ENCODE measurements at regions not wholly inside any gene's neighbourhood (a gene's known extent, or its start where the extent isn't known, plus 50 kb on each side); places are given as distances from the start of the nearest gene placed in this dataset.

- H3K4me3 ChIP-seq (ENCODE audit: low read length in 2 of 2), result no peak overlapping the region
- no peaks in the 10 kb centered on the region for H3K27me3 ChIP-seq (ENCODE audit: control insufficient read depth in 2 of 2, insufficient read depth in 1 of 2, low read length in 1 of 2)
- WGBS, result 90% methylated on average over 6 of the region's 6 CpGs
- no peaks in the 10 kb centered on the region for H3K9me3 ChIP-seq (ENCODE audit: control insufficient read depth in 2 of 2, insufficient read depth in 1 of 2, low read length in 1 of 2)
- DNase-seq (ENCODE audit: low read depth in 6 of 9, low spot score in 9 of 9), result no peak
- no peaks in the 10 kb centered on the region for H3K4me1 ChIP-seq (ENCODE audit: control insufficient read depth in 2 of 2, insufficient read depth in 2 of 2, low read length in 2 of 2)
- no peaks in the 10 kb centered on the region for H3K36me3 ChIP-seq (ENCODE audit: control insufficient read depth in 2 of 2, insufficient read depth in 2 of 2, low read length in 1 of 2)
- no peak overlapping the region for H3K27ac ChIP-seq (ENCODE audit: low read depth in 1 of 2, low read length in 1 of 2)
These were observed 251.0 kb upstream of the TCF21 start for GRCh38 chr6:133637874-133638273.

- Histone ChIP-seq H3K4me3 (ENCODE audit: low read length in 2 of 2) (no peak overlapping the region), H3K36me3 (ENCODE audit: control insufficient read depth in 2 of 2, insufficient read depth in 2 of 2, low read length in 1 of 2) (no peaks in the 10 kb centered on the region), H3K9me3 (ENCODE audit: control insufficient read depth in 2 of 2, insufficient read depth in 1 of 2, low read length in 1 of 2) (no peaks in the 10 kb centered on the region), H3K27me3 (ENCODE audit: control insufficient read depth in 2 of 2, insufficient read depth in 1 of 2, low read length in 1 of 2) (no peaks in the 10 kb centered on the region), H3K27ac (ENCODE audit: low read depth in 1 of 2, low read length in 1 of 2) (no peak overlapping the region), H3K4me1 (ENCODE audit: control insufficient read depth in 2 of 2, insufficient read depth in 2 of 2, low read length in 2 of 2) (no peaks in the 10 kb centered on the region)
- WGBS, result 95% methylated on average over 5 of the region's 5 CpGs
- DNase-seq (ENCODE audit: low read depth in 6 of 9, low spot score in 9 of 9), result no peak
These were observed 247.8 kb upstream of the TCF21 start for GRCh38 chr6:133641104-133641503.

- H3K27ac ChIP-seq (ENCODE audit: low read depth in 1 of 2, low read length in 1 of 2), result no peak overlapping the region
- WGBS, result 94% methylated on average over 4 of the region's 4 CpGs
- H3K27me3 ChIP-seq (ENCODE audit: control insufficient read depth in 2 of 2, insufficient read depth in 1 of 2, low read length in 1 of 2), result no peaks in the 10 kb centered on the region
- no peak overlapping the region for H3K4me3 ChIP-seq (ENCODE audit: low read length in 2 of 2)
- H3K36me3 ChIP-seq (ENCODE audit: control insufficient read depth in 2 of 2, insufficient read depth in 2 of 2, low read length in 1 of 2), result no peaks in the 10 kb centered on the region
- no peaks in the 10 kb centered on the region for H3K4me1 ChIP-seq (ENCODE audit: control insufficient read depth in 2 of 2, insufficient read depth in 2 of 2, low read length in 2 of 2)
- DNase-seq (ENCODE audit: low read depth in 6 of 9, low spot score in 9 of 9), result no peak
- no peaks in the 10 kb centered on the region for H3K9me3 ChIP-seq (ENCODE audit: control insufficient read depth in 2 of 2, insufficient read depth in 1 of 2, low read length in 1 of 2)
These were observed 244.4 kb upstream of the TCF21 start for GRCh38 chr6:133644548-133644891.

GRCh38 chr6:133644892-133645619 lies 243.9 kb upstream of the TCF21 start:
- H3K9me3 ChIP-seq (ENCODE audit: control insufficient read depth in 2 of 2, insufficient read depth in 1 of 2, low read length in 1 of 2), result no peaks in the 10 kb centered on the region
- WGBS, result 79% methylated on average over 5 of the region's 5 CpGs

GRCh38 chr6:133645966-133646740 lies 242.8 kb upstream of the TCF21 start:
- 85% methylated on average over 4 of the region's 4 CpGs for WGBS
- H3K4me3 ChIP-seq (ENCODE audit: low read length in 2 of 2), result no peak overlapping the region
- H3K27ac ChIP-seq (ENCODE audit: low read depth in 1 of 2, low read length in 1 of 2), result no peak overlapping the region
- no peaks in the 10 kb centered on the region for H3K36me3 ChIP-seq (ENCODE audit: control insufficient read depth in 2 of 2, insufficient read depth in 2 of 2, low read length in 1 of 2)
- DNase-seq (ENCODE audit: low read depth in 6 of 9, low spot score in 9 of 9), result no peak
- no peaks in the 10 kb centered on the region for H3K4me1 ChIP-seq (ENCODE audit: control insufficient read depth in 2 of 2, insufficient read depth in 2 of 2, low read length in 2 of 2)
- H3K27me3 ChIP-seq (ENCODE audit: control insufficient read depth in 2 of 2, insufficient read depth in 1 of 2, low read length in 1 of 2), result no peaks in the 10 kb centered on the region
- H3K9me3 ChIP-seq (ENCODE audit: control insufficient read depth in 2 of 2, insufficient read depth in 1 of 2, low read length in 1 of 2), result no peaks in the 10 kb centered on the region

More at GRCh38 chr6:133644892-133645619, 243.9 kb upstream of the TCF21 start:
- Histone ChIP-seq H3K27ac (ENCODE audit: low read depth in 1 of 2, low read length in 1 of 2) (no peak overlapping the region), H3K27me3 (ENCODE audit: control insufficient read depth in 2 of 2, insufficient read depth in 1 of 2, low read length in 1 of 2) (no peaks in the 10 kb centered on the region), H3K36me3 (ENCODE audit: control insufficient read depth in 2 of 2, insufficient read depth in 2 of 2, low read length in 1 of 2) (no peaks in the 10 kb centered on the region), H3K4me3 (ENCODE audit: low read length in 2 of 2) (no peak overlapping the region), H3K4me1 (ENCODE audit: control insufficient read depth in 2 of 2, insufficient read depth in 2 of 2, low read length in 2 of 2) (no peaks in the 10 kb centered on the region)
- DNase-seq (ENCODE audit: low read depth in 6 of 9, low spot score in 9 of 9), result no peak

GRCh38 chr6:133648581-133648980 lies 240.3 kb upstream of the TCF21 start:
- Histone ChIP-seq H3K9me3 (ENCODE audit: control insufficient read depth in 2 of 2, insufficient read depth in 1 of 2, low read length in 1 of 2) (no peaks in the 10 kb centered on the region), H3K4me3 (ENCODE audit: low read length in 2 of 2) (no peak overlapping the region), H3K4me1 (ENCODE audit: control insufficient read depth in 2 of 2, insufficient read depth in 2 of 2, low read length in 2 of 2) (no peaks in the 10 kb centered on the region), H3K27me3 (ENCODE audit: control insufficient read depth in 2 of 2, insufficient read depth in 1 of 2, low read length in 1 of 2) (no peaks in the 10 kb centered on the region), H3K36me3 (ENCODE audit: control insufficient read depth in 2 of 2, insufficient read depth in 2 of 2, low read length in 1 of 2) (no peaks in the 10 kb centered on the region), H3K27ac (ENCODE audit: low read depth in 1 of 2, low read length in 1 of 2) (no peak overlapping the region)
- WGBS, result 68% methylated on average over 2 of the region's 2 CpGs
- no peak for DNase-seq (ENCODE audit: low read depth in 6 of 9, low spot score in 9 of 9)

- Histone ChIP-seq H3K27ac (ENCODE audit: low read depth in 1 of 2, low read length in 1 of 2) (no peak overlapping the region), H3K27me3 (ENCODE audit: control insufficient read depth in 2 of 2, insufficient read depth in 1 of 2, low read length in 1 of 2) (no peaks in the 10 kb centered on the region), H3K4me1 (ENCODE audit: control insufficient read depth in 2 of 2, insufficient read depth in 2 of 2, low read length in 2 of 2) (no peaks in the 10 kb centered on the region), H3K4me3 (ENCODE audit: low read length in 2 of 2) (no peak overlapping the region), H3K9me3 (ENCODE audit: control insufficient read depth in 2 of 2, insufficient read depth in 1 of 2, low read length in 1 of 2) (no peaks in the 10 kb centered on the region), H3K36me3 (ENCODE audit: control insufficient read depth in 2 of 2, insufficient read depth in 2 of 2, low read length in 1 of 2) (no peaks in the 10 kb centered on the region)
- DNase-seq (ENCODE audit: low read depth in 6 of 9, low spot score in 9 of 9), result no peak
- 67% methylated on average over 1 of the region's 1 CpG for WGBS
These were observed 217.5 kb upstream of the TCF21 start for GRCh38 chr6:133671376-133671775.

GRCh38 chr6:133673056-133673455 lies 215.9 kb upstream of the TCF21 start:
- H3K36me3 ChIP-seq (ENCODE audit: control insufficient read depth in 2 of 2, insufficient read depth in 2 of 2, low read length in 1 of 2), result no peaks in the 10 kb centered on the region
- DNase-seq (ENCODE audit: low read depth in 6 of 9, low spot score in 9 of 9), result no peak
- no peaks in the 10 kb centered on the region for H3K4me1 ChIP-seq (ENCODE audit: control insufficient read depth in 2 of 2, insufficient read depth in 2 of 2, low read length in 2 of 2)
- no peaks in the 10 kb centered on the region for H3K9me3 ChIP-seq (ENCODE audit: control insufficient read depth in 2 of 2, insufficient read depth in 1 of 2, low read length in 1 of 2)
- WGBS, result 89% methylated on average over 3 of the region's 3 CpGs
- no peak overlapping the region for H3K4me3 ChIP-seq (ENCODE audit: low read length in 2 of 2)
- no peak overlapping the region for H3K27ac ChIP-seq (ENCODE audit: low read depth in 1 of 2, low read length in 1 of 2)
- no peaks in the 10 kb centered on the region for H3K27me3 ChIP-seq (ENCODE audit: control insufficient read depth in 2 of 2, insufficient read depth in 1 of 2, low read length in 1 of 2)

GRCh38 chr6:133674661-133675060 lies 214.3 kb upstream of the TCF21 start:
- no peaks in the 10 kb centered on the region for H3K4me1 ChIP-seq (ENCODE audit: control insufficient read depth in 2 of 2, insufficient read depth in 2 of 2, low read length in 2 of 2)
- no peaks in the 10 kb centered on the region for H3K9me3 ChIP-seq (ENCODE audit: control insufficient read depth in 2 of 2, insufficient read depth in 1 of 2, low read length in 1 of 2)
- 61% methylated on average over 1 of the region's 1 CpG for WGBS
- DNase-seq (ENCODE audit: low read depth in 6 of 9, low spot score in 9 of 9), result no peak
- H3K4me3 ChIP-seq (ENCODE audit: low read length in 2 of 2), result no peak overlapping the region
- no peak overlapping the region for H3K27ac ChIP-seq (ENCODE audit: low read depth in 1 of 2, low read length in 1 of 2)
- no peaks in the 10 kb centered on the region for H3K36me3 ChIP-seq (ENCODE audit: control insufficient read depth in 2 of 2, insufficient read depth in 2 of 2, low read length in 1 of 2)
- no peaks in the 10 kb centered on the region for H3K27me3 ChIP-seq (ENCODE audit: control insufficient read depth in 2 of 2, insufficient read depth in 1 of 2, low read length in 1 of 2)
